GF-D8 (cell line): ENCODE measurements at regions not wholly inside any gene's neighbourhood (a gene's known extent, or its start where the extent isn't known, plus 50 kb on each side); places are given as distances from the start of the nearest gene placed in this dataset.
"Not testable (repeated sequence)": the region's sequence is repeated elsewhere in the genome, so short reads cannot be mapped to it uniquely, and the experiment has no call there.

Experiments
- DNase-seq: peaks from one replicate; lab custom pipeline; 2025; lab: John Stamatoyannopoulos, UW

GRCh38 chr10:130934293-130935127 lies 377.0 kb downstream of the TCERG1L start:
- no peak for DNase-seq

DNA sequence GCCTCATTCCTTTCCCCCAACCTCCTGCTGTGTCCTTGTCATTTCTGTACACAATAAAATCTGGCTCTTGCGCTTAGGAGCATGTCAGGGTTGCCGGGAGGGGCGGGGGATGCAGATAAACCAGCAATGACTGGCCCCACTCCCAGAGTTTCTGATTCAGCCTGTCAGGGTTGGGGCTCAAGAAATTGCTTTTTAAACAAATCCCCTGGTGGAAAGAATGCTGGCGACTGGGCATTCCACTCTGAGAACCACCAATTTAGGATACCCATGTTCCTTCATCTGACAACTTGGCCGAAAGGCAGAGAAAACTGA lies 376.4 kb downstream of the TCERG1L start:
- no peak for DNase-seq

GRCh38 chr10:130935897-130936550 lies 375.5 kb downstream of the TCERG1L start:
- DNase-seq, result no peak

GRCh38 chr10:130936851-130937250 lies 374.7 kb downstream of the TCERG1L start:
- no peak for DNase-seq

DNA sequence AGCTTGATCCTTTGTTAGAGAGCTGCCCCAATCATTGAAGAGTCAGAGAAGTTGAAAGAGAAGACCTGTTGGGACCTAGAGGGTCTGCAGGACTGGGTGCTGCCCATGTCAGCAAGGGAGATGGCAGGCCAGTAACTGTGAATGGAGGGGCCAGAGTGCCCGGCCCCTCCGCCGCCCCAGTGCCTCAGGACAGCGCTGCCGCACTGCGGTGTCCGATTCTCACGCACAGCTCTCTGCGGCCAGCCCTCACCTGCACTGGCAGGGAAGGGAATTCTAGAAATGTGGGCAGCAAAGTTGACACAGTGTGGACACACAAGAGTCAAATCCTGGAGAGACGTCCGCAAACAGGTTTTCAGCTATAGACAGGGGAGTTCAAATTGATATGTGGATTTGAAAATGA lies 373.5 kb downstream of the TCERG1L start:
- no peak for DNase-seq

DNA sequence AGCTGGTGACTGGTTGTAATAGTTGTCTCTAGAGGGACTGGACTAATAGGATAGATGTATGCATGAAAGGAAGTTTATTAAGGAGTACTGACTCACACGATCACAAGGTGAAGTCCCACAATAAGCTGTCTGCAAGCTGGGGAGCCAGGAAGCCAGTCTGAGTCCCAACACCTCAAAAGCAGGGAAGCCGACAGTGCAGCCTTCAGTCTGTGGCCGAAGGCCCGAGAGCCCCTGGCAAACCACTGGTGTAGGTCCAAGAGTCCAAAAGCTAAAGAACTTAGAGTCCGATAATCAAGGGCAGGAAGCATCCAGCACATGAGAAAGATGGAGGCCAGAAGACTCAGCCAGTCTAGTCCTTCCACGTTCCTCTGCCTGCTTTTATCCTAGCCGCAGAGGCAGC lies 372.6 kb downstream of the TCERG1L start:
- not testable (repeated sequence) for DNase-seq

DNA sequence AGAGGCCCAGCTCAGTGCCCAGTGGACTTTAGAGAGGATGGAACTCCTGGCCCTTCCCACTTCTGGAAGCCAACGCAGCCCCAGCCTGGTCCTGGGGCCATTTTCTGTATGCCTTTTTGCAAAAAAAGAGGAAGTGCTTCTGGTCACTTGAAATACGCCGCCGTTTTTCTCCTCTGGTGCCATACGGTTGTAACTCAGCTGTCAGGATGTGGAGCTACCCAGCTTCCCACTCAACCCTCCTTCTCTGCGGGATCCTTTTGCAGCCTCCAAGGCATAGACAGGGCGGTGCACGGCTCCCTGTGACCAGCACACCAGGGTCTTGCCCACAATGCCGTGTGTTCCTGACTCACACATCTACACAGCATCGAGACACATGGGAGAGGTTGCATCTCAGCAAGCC lies 369.6 kb downstream of the TCERG1L start:
- DNase-seq, result no peak

DNA sequence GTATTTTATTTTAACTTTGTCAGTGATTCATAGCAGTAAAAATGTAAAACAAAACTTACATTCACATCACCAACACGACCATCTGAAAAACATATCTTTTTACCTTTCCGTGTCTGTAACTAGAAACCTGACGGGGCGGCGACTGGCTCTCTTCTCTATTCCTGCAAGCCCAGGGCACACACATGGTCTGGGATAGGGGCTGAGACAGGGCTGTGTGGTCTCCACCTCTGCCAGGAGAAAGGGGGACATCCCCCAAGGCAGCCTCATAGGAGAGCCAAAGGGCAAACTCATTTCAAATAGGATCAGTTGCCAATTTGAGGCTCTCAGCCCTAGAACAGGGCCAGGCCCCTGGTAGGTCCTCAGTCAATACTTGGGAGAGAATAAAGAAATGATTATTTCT lies 359.4 kb downstream of the TCERG1L start:
- no peak for DNase-seq

- no peak for DNase-seq
These were observed 357.1 kb downstream of the TCERG1L start for GRCh38 chr10:130954326-130954905.

- no peak for DNase-seq
These were observed 355.3 kb downstream of the TCERG1L start for GRCh38 chr10:130956251-130956650.

DNA sequence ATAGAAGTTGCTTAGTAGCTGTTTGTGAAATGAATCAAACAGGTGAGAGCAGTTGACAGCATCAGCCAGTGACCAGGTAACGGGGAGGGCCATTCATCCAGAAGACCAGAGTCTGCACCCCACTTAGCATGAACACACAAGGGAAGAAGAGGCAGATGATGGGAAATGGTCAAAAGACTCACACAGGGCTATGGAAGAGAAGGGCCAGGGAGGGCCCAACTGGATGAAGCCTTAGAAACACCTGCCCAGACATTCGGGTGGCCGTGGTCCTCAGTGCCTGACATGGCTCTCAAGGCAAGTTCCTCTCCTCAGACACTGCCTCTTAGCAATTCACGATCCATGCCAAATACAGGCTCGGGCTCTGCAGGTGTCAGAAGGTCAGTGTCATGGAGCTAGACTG lies 354.1 kb downstream of the TCERG1L start:
- no peak for DNase-seq

DNA sequence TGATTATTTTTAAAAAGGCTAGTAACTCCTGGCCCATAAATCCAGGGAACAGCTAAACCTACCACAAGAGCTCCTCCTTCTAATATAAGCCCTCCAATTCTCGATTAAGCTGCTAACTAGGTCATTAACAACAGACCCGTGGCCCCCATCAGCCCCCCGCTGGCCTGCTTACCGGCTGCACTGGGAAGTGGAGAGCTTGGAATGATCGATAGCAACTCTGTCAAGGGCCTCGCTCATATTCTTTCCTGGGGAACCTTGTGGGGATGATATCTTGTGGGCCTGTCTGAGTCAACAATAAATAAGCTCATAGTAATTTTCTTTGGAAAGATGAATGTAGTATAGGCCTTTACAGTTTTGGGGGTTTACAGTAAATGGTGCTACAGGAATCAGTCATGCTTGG lies 353.5 kb downstream of the TCERG1L start:
- DNase-seq, result no peak

GRCh38 chr10:130958981-130959751 lies 352.4 kb downstream of the TCERG1L start:
- no peak for DNase-seq

GRCh38 chr10:130959752-130960195 lies 351.7 kb downstream of the TCERG1L start:
- no peak for DNase-seq

DNA sequence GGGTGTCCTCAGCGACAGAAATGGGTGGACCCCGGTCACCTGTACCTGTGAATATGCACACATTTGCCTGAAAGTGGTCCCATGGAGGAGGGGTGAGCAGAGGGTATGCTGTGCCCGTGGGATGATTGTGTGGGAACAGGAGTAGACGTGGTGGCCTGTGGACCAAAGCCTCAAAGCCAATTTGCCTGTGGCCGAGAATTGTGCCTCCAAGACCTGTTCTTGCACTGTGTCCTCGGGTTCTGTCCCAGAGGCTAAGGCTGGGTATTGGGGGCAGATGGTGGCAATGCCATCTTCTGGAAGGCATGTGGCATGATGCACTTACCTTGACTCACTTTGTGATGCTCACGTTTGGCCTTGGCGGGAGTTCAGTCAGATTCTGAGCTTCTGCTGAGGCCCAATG lies 351.0 kb downstream of the TCERG1L start:
- DNase-seq, result no peak

DNA sequence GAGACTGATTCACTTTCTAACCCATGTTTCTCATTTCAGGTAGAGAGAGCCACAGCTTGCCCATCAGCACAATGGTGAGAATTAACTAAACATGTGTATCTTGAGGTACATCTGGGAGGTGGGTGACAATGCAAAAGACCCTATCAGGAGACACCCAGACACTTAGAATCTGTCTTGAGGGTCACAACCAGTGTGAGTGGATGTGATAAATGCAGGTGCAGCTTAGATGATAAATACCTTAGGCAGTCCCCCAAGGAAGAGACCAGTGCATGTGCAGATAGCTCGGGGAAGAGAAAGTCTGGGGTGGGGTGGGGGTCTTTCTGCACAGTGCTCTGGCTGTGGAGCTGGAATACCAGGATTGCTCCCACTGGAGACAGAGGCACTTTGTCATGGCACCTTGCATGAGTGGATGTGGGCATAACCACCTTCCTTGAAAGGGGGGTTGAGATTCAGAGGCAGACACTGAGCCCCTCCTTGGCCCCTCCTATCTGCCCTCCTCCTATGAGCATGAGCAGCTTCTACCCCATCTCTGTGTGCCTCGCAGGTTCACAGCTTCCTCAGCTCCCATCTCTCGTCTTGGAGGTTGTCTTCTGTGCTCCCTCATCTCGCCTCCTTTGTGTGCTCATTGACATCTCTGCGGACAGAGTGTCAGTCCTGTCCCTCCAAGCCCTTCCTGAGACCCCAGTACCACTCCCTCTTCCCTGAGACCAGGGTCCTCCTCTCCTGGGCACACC lies 349.8 kb downstream of the TCERG1L start:
- DNase-seq, result no peak

DNA sequence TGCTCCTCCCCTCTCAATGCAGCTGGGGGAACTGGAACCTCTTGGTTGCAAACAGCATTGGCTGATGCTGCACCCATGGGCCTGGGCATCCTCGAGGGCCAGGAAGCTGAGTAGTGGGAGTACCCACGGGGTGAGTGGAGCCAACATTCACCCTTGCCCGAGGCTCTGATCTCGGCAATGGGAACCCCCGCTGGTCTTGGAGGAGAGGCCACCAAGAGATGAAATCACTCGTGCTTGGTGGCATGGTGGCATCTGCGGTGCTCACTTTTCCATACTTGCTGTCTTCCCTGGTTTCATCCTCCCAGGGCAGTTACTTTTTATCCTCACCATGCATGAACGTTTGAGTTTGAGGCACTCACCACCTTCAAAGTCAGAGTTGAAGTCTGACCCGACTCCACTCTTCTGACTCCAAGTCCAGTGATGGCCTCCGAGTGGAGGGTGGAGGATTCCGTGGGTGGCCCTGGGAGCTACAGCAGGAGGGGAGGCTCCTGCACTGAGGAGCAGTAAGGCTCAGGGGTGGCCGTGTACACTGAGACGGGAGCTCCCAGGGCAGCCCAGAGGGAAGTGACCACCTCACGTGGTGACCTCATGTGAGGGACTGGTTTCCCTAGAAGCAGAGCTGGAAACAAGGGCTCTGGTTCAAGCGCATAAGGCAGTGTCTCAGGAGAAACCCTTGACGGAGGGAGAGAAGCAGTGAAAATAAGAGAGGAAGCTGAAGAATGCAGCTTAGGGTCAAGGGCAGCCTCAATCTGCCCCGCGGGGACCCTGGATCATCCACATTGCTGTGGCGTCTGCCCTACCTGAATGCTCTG lies 349.1 kb downstream of the TCERG1L start:
- DNase-seq, result no peak

GRCh38 chr10:130963052-130963393 lies 348.5 kb downstream of the TCERG1L start:
- DNase-seq, result no peak

- DNase-seq, result no peak
These were observed 347.6 kb downstream of the TCERG1L start for GRCh38 chr10:130963786-130964522.

DNA sequence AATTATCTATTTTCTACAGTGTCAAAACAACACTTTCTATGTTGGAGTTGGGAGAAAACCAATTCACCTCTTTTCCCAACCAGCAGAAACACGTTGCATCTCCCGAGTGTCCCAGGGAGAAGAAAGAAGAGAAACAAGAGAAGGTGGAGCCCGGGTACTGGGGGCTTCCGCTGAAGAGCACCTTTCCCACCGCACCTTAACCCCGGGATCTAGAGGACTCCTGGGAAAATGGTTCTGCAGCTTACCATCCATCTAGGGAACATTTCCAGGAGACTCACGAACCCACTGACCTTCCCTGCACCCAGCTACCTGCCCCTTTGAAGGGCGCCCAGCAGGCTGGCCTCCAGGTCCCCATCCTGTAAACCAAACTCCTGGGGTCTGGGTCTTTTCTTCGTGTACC lies 346.8 kb downstream of the TCERG1L start:
- DNase-seq, result no peak
